GM12872 (cell line): ENCODE measurements at regions not wholly inside any gene's neighbourhood (a gene's known extent, or its start where the extent isn't known, plus 50 kb on each side); places are given as distances from the start of the nearest gene placed in this dataset.

Source experiments
- TF ChIP-seq, protein P1 (sequence below): IDR thresholded peaks from 3 replicates; pipeline ENCODE4 v1.5.1; 2011; ENCODE audit warnings: low read depth, mild to moderate bottlenecking, low read length, moderate library complexity; ENCODE audit not compliant: insufficient read depth

GRCh38 chr2:523698-524270 lies 153.4 kb downstream of the TMEM18 start:
- TF ChIP-seq, protein P1, sequence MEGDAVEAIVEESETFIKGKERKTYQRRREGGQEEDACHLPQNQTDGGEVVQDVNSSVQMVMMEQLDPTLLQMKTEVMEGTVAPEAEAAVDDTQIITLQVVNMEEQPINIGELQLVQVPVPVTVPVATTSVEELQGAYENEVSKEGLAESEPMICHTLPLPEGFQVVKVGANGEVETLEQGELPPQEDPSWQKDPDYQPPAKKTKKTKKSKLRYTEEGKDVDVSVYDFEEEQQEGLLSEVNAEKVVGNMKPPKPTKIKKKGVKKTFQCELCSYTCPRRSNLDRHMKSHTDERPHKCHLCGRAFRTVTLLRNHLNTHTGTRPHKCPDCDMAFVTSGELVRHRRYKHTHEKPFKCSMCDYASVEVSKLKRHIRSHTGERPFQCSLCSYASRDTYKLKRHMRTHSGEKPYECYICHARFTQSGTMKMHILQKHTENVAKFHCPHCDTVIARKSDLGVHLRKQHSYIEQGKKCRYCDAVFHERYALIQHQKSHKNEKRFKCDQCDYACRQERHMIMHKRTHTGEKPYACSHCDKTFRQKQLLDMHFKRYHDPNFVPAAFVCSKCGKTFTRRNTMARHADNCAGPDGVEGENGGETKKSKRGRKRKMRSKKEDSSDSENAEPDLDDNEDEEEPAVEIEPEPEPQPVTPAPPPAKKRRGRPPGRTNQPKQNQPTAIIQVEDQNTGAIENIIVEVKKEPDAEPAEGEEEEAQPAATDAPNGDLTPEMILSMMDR = no peak

DNA sequence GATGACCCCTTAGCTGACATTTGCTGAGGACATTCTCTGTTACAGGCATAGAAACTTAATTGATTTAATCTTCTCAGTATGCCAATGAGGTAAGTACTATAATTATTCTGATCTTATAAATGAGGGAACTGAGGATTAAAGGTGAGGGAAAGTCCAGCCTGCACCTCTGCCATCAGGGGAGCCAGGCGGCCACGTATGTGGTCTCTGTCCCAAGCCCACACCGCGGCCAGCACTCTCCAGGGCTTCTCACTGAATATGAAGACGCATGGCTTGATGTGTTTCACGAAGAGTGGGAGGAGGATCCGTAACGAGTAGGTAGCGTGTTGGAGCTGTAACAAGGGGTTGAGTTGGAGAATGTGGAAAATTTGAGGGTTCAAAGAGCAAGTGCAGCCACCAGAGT lies 154.4 kb downstream of the TMEM18 start:
- TF ChIP-seq, protein P1 = no peak

- TF ChIP-seq, protein P1 = no peak
Measured at GRCh38 chr2:521853-522530, 155.2 kb downstream of the TMEM18 start.

DNA sequence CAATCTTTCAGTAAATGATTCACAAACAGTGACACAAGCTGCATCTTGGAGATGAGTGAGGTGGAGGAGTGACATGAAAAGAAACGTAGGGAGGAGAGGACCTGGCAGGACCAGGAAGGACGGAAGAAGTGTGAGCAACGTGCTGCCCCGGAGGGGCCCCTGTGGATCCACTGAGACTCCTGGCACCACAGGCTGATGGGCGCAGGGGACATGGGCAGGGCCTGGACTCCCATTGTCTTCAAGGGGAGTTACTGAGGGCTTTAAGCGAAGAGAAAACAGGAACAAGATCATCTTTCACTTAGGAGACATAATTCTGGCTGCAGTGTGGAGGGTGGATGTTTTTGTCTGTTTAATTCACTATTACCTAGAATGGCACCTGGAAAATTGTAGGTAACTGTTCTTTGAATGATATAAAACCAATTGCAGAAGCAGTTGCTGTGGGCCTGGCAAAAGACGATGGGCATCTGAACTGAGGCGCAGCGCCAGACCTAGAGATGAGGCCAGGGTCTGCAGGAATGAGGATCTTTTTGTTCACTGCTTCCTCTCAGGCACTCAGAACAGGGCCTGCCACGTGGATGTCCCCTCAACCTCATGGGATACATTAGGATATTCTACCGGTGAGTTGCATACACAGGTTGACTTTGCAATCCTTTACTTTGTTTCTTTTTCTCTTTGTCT lies 156.4 kb downstream of the TMEM18 start:
- TF ChIP-seq, protein P1 = no peak

- TF ChIP-seq, protein P1 = no peak
Measured at GRCh38 chr2:516944-517343, 160.3 kb downstream of the TMEM18 start.

DNA sequence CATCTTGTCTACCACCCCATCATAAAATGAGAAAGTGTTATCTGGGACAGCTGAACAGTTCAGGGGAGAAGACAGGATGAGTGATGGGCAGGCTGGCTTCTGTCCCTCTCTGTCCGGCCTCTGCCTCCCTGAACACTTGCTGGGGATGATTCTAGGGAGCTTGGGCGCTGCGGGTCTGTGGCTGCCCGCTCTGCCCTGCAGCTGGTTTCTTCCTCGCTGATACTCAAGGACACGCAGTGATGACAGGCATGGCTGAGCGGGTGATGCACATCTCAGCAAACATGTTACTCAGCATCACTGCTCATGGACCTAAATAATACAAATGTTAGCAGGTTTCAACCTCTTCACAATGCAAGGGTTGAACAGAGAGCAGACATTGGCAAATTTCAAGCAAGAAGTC lies 161.1 kb downstream of the TMEM18 start:
- TF ChIP-seq, protein P1 = no peak

DNA sequence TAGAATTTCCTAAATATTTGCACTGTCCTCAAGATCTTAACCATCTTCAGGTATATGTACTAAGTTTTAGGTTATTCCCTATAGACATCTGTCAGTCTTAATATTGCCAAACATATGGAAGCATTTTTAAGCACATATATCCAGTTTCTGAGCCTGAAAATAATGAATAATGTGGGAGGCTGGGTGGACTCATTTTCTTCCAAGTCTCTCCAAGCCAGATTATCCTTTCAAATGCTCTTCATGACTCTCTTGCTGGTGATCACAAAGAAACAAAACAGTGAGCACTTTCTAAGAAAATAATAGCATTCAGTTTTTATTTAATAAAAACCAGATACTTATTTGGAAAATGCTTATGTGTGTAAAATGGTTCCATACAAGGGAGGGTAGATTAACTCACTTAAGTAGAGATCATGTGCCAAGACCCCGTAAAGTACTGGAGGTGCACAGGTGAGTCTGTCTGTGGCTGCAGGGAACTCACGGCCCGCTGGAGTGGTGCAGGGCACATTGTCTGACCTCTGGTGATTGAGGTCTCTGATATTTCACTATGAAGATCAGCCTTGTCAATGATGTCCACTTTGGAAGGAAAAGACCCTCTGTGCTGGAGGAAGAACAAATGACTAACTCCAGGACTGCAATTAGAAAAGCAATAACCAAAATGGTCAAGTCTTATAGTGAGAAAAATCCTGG lies 161.6 kb downstream of the TMEM18 start:
- TF ChIP-seq, protein P1 = no peak
